OCI-LY3 (cell line): ENCODE measurements at regions not wholly inside any gene's neighbourhood (a gene's known extent, or its start where the extent isn't known, plus 50 kb on each side); places are given as distances from the start of the nearest gene placed in this dataset.

ENCODE experiments used
- H2AFZ ChIP-seq: fragments of 200-600, 300-600 bp; shearing (Covaris generic); 2 replicates; pipeline ENCODE4 v1.6.0; 2014; ENCODE audit warnings: antibody characterized with exemption, low read depth, low read length
- H3K27ac ChIP-seq: fragments of 200-600, 300-600 bp; sonication (generic); 2 replicates; pipeline ENCODE4 v1.5.1; 2014; ENCODE audit warnings: mild to moderate bottlenecking, low read length, moderate library complexity, mixed read lengths
- H3K27me3 ChIP-seq: fragments of 200-600, 300-600 bp; sonication (generic); 2 replicates; pipeline ENCODE4 v1.6.1; 2014; ENCODE audit warnings: low read depth, low read length, mixed read lengths
- H3K36me3 ChIP-seq: fragments of 200-600, 300-600 bp; sonication (generic); replicated peaks from 2 replicates; pipeline ENCODE3; 2014; ENCODE audit warnings: low read depth, low read length, mixed read lengths
- H3K4me1 ChIP-seq: fragments of 300-600, 200-600 bp; sonication (generic); 2 replicates; pipeline ENCODE4 v1.6.1; 2014; ENCODE audit warnings: low read length, mixed read lengths
- H3K4me2 ChIP-seq: fragments of 200-600, 300-600 bp; sonication (generic); 2 replicates; pipeline ENCODE4 v1.6.1; 2014; ENCODE audit warnings: low read length, mixed read lengths
- H3K4me3 ChIP-seq: fragments of 300-600, 200-600 bp; sonication (generic); 2 replicates; pipeline ENCODE4 v1.5.1; 2014; ENCODE audit warnings: antibody characterized with exemption, mild to moderate bottlenecking, low read length, moderate library complexity
- H3K79me2 ChIP-seq: fragments of 300-600, 200-600 bp; shearing (Covaris generic); 2 replicates; pipeline ENCODE4 v1.6.1; 2014; ENCODE audit warnings: mild to moderate bottlenecking, low read length, mixed read lengths
- H3K9ac ChIP-seq: fragments of 300-600, 200-600 bp; shearing (Covaris generic); 2 replicates; pipeline ENCODE4 v1.6.0; 2014; ENCODE audit warnings: mild to moderate bottlenecking, low read length, moderate library complexity
- H3K9me3 ChIP-seq: fragments of 200-600, 300-600 bp; shearing (Covaris generic); 2 replicates; pipeline ENCODE4 v1.6.1; 2014; ENCODE audit warnings: low read length, mixed read lengths; ENCODE audit not compliant: insufficient read depth
- H4K20me1 ChIP-seq: fragments of 200-600, 300-600 bp; sonication (generic); 2 replicates; pipeline ENCODE4 v1.6.1; 2016; ENCODE audit warnings: low read length, mixed read lengths; ENCODE audit not compliant: insufficient read depth
- EZH2phosphoT487 ChIP-seq: fragments of 200-600 bp; shearing (Covaris generic); IDR thresholded peaks from 2 replicates; pipeline ENCODE4 v1.6.1; 2018; ENCODE audit warnings: antibody characterized with exemption, mixed run types, low read depth
- TF ChIP-seq, protein P1 (sequence below): fragments of 200-600, 300-600 bp; sonication (generic); IDR thresholded peaks from 2 replicates; pipeline ENCODE4 v1.5.1; 2014; ENCODE audit warnings: antibody characterized with exemption, low read length, low read depth

DNA sequence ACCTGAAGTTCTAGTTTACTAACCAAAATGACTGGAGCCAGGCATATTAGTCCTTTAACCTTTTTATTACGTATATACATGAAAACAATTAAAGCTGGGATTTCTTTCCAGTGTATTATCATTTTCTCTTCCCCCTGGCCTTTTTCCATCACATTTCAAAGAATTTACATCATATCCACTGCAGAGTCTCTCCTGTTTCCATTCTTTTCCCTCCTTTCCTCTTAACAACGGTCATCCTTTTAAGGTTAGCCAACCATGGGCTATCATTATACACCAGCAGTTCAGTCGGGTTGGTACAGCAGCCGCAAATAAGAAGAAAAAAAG, 104.6 kb downstream of the TFAP2A start:
- no peaks in the 10 kb centered on the region for H4K20me1 ChIP-seq
- no peaks in the 10 kb centered on the region for H3K79me2 ChIP-seq
- no peaks in the 10 kb centered on the region for H3K27me3 ChIP-seq
- no peak overlapping the region for H3K4me3 ChIP-seq
- no peaks in the 10 kb centered on the region for H3K36me3 ChIP-seq
- H3K9me3 ChIP-seq, result no peaks in the 10 kb centered on the region
- H3K4me2 ChIP-seq, result no peak overlapping the region
- no peak overlapping the region for H2AFZ ChIP-seq
- no peak for TF ChIP-seq EZH2phosphoT487
- TF ChIP-seq, protein P1, sequence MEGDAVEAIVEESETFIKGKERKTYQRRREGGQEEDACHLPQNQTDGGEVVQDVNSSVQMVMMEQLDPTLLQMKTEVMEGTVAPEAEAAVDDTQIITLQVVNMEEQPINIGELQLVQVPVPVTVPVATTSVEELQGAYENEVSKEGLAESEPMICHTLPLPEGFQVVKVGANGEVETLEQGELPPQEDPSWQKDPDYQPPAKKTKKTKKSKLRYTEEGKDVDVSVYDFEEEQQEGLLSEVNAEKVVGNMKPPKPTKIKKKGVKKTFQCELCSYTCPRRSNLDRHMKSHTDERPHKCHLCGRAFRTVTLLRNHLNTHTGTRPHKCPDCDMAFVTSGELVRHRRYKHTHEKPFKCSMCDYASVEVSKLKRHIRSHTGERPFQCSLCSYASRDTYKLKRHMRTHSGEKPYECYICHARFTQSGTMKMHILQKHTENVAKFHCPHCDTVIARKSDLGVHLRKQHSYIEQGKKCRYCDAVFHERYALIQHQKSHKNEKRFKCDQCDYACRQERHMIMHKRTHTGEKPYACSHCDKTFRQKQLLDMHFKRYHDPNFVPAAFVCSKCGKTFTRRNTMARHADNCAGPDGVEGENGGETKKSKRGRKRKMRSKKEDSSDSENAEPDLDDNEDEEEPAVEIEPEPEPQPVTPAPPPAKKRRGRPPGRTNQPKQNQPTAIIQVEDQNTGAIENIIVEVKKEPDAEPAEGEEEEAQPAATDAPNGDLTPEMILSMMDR, result no peak
- H3K9ac ChIP-seq, result no peak overlapping the region
- no peak overlapping the region for H3K27ac ChIP-seq
- no peaks in the 10 kb centered on the region for H3K4me1 ChIP-seq

DNA sequence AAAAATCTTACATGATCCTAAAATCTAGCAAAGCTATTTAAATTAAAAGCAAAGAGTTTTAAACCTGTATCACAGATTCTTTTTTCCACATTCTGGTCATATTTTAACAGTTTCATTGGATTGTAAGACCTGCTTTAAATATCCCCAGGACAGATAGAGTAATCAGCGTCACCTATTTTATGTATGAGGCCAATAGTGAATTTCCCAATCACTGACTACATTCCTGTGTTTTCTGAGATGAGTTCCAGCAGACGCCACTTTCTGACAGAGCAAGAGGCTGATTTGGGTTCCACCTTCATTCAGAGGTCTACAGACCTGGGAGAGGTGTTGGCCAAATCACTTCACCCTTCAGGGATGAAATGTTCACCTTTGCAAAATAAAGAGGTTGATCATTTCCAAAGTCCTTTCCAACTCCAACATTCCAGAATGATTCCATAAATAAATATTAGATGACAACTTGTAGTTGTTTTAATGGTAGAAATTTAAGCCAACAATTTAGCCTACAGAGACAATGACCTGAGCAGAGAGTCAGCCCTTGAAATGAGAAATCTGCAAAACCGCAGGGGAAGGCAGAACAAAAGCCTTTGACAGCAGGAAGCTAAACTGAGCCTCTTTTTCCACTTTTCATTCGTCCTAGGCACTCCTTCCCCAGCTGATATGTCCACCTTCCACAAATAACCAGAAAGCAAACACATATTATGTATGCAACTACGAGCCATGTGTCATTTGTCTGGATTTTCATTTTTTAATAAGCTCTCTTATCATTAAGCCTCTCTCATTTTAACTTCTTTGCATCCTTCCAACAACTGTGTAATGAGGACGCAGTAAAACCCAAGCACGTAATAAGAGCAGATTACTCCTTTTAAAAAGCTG, 105.2 kb downstream of the TFAP2A start:
- H3K4me3 ChIP-seq, result no peak overlapping the region
- H3K4me1 ChIP-seq, result no peaks in the 10 kb centered on the region
- H3K36me3 ChIP-seq, result no peaks in the 10 kb centered on the region
- H3K27me3 ChIP-seq, result no peaks in the 10 kb centered on the region
- TF ChIP-seq, protein P1, result no peak
- TF ChIP-seq EZH2phosphoT487, result no peak
- no peaks in the 10 kb centered on the region for H4K20me1 ChIP-seq
- H3K79me2 ChIP-seq, result no peaks in the 10 kb centered on the region
- no peak overlapping the region for H3K4me2 ChIP-seq
- H3K9me3 ChIP-seq, result no peaks in the 10 kb centered on the region
- no peak overlapping the region for H3K9ac ChIP-seq
- no peak overlapping the region for H3K27ac ChIP-seq
- no peak overlapping the region for H2AFZ ChIP-seq

DNA sequence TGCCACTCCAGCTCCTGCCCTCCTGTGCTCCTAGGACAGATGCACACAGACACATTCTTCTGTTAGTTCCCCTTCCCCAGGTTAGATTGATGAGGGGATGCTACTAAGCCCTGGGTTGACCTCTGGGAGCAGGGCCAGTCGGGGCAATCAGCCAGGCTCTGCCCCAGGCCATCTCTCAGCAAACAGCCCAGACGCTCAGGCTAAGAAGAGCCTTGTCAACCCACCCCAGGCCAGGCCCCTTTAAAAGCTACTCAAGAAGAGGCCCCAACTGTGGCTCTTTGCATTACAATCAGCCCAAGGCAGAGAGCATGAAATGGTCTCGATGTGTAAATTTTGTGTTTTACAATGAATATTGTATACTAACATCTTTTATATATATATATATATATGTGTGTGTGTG, 107.4 kb downstream of the TFAP2A start:
- no peak overlapping the region for H2AFZ ChIP-seq
- H3K9me3 ChIP-seq, result no peaks in the 10 kb centered on the region
- no peaks in the 10 kb centered on the region for H3K79me2 ChIP-seq
- no peak for TF ChIP-seq EZH2phosphoT487
- TF ChIP-seq, protein P1, result no peak
- H3K27ac ChIP-seq, result no peak overlapping the region
- H3K4me2 ChIP-seq, result no peak overlapping the region
- no peaks in the 10 kb centered on the region for H4K20me1 ChIP-seq
- H3K4me3 ChIP-seq, result no peak overlapping the region
- no peaks in the 10 kb centered on the region for H3K27me3 ChIP-seq
- no peaks in the 10 kb centered on the region for H3K4me1 ChIP-seq
- H3K36me3 ChIP-seq, result no peaks in the 10 kb centered on the region
- no peak overlapping the region for H3K9ac ChIP-seq

DNA sequence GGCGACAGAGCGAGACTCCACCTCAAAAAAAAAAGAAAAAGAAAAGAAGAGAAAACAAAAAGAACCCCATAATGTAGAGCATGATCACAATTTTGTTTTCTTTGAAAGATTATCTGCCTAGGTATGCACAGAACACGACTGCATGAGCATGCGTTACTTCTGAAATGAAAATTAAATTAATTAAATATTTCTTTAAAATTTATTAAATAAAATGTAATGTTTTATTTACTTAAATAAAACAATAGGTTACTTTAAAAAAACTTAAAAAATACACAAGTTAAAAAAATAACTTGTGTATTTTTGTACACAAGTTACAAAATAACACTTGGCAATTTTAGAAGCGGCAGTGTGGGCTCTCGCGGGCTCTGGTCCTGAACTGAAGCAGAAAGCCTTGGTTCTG, 107.8 kb downstream of the TFAP2A start:
- no peaks in the 10 kb centered on the region for H3K36me3 ChIP-seq
- no peak overlapping the region for H2AFZ ChIP-seq
- H4K20me1 ChIP-seq, result no peaks in the 10 kb centered on the region
- no peak overlapping the region for H3K4me3 ChIP-seq
- no peak overlapping the region for H3K27ac ChIP-seq
- TF ChIP-seq, protein P1, result no peak
- TF ChIP-seq EZH2phosphoT487, result no peak
- no peaks in the 10 kb centered on the region for H3K79me2 ChIP-seq
- no peak overlapping the region for H3K9ac ChIP-seq
- no peaks in the 10 kb centered on the region for H3K4me1 ChIP-seq
- H3K9me3 ChIP-seq, result no peaks in the 10 kb centered on the region
- no peak overlapping the region for H3K4me2 ChIP-seq
- H3K27me3 ChIP-seq, result no peaks in the 10 kb centered on the region
